ENCODE measurements at regions not wholly inside any gene's neighbourhood (a gene's known extent, or its start where the extent isn't known, plus 50 kb on each side); places are given as distances from the start of the nearest gene placed in this dataset.

GRCh38 chr21:32206631-32207405 is 72.0 kb downstream of the MIS18A start:
- TF ChIP-seq POLR2A (IDR thresholded peaks at IDR 0.05; ENCODE audit: low read length): no peak
- TF ChIP-seq GATA1 (IDR thresholded peaks at IDR 0.05; ENCODE audit: low read depth, low read length): no peak

All from erythroblast (primary cell).